ENCODE measurements at regions not wholly inside any gene's neighbourhood (a gene's known extent, or its start where the extent isn't known, plus 50 kb on each side); places are given as distances from the start of the nearest gene placed in this dataset.
"Not testable (repeated sequence)": the region's sequence is repeated elsewhere in the genome, so short reads cannot be mapped to it uniquely, and the experiment has no call there.

- no peak for DNase-seq
These were observed 598.9 kb downstream of the RFPL4B start for GRCh38 chr6:112946051-112946450.

GRCh38 chr6:112947507-112947906, 600.4 kb downstream of the RFPL4B start:
- no peak for DNase-seq

- no peak for DNase-seq
These were observed 604.7 kb downstream of the RFPL4B start for GRCh38 chr6:112951829-112952228.

- not testable (repeated sequence) for DNase-seq
These were observed 608.6 kb downstream of the RFPL4B start for GRCh38 chr6:112955743-112956142.

GRCh38 chr6:112956696-112957535, 609.8 kb downstream of the RFPL4B start:
- DNase-seq = no peak

- DNase-seq = no peak
These were observed 610.4 kb downstream of the RFPL4B start for GRCh38 chr6:112957536-112957916.

- DNase-seq = not testable (repeated sequence)
These were observed 613.0 kb downstream of the RFPL4B start for GRCh38 chr6:112960130-112960529.

GRCh38 chr6:112967974-112968373, 620.8 kb downstream of the RFPL4B start:
- no peak for DNase-seq

- DNase-seq = no peak
These were observed 624.5 kb downstream of the RFPL4B start for GRCh38 chr6:112971651-112972050.

GRCh38 chr6:112974931-112975330, 627.8 kb downstream of the RFPL4B start:
- DNase-seq = not testable (repeated sequence)

GRCh38 chr6:112976579-112976978, 629.4 kb downstream of the RFPL4B start:
- not testable (repeated sequence) for DNase-seq

- no peak for DNase-seq
These were observed 632.7 kb downstream of the RFPL4B start for GRCh38 chr6:112979830-112980229.

GRCh38 chr6:112980676-112981075, 633.5 kb downstream of the RFPL4B start:
- no peak for DNase-seq

GRCh38 chr6:112983713-112984261, 636.7 kb downstream of the RFPL4B start:
- no peak for DNase-seq

GRCh38 chr6:112984899-112985298, 637.8 kb downstream of the RFPL4B start:
- DNase-seq = no peak

- DNase-seq = no peak
These were observed 639.2 kb downstream of the RFPL4B start for GRCh38 chr6:112986321-112986720.

- no peak for DNase-seq
These were observed 641.6 kb downstream of the RFPL4B start for GRCh38 chr6:112988748-112989147.

- DNase-seq = no peak
These were observed 643.8 kb downstream of the RFPL4B start for GRCh38 chr6:112990971-112991370.

GRCh38 chr6:112991912-112992311, 644.8 kb downstream of the RFPL4B start:
- DNase-seq = no peak

GRCh38 chr6:112997421-112998085, 650.4 kb downstream of the RFPL4B start:
- DNase-seq = no peak

- DNase-seq = no peak
These were observed 656.9 kb downstream of the RFPL4B start for GRCh38 chr6:113004054-113004453.

- DNase-seq = no peak
These were observed 657.5 kb downstream of the RFPL4B start for GRCh38 chr6:113004470-113005270.

GRCh38 chr6:113006494-113006893, 659.4 kb downstream of the RFPL4B start:
- DNase-seq = no peak

All from CD4-positive, alpha-beta T cell treated with Interleukin-4 for 4 hours (primary cell).